ENCODE measurements at regions not wholly inside any gene's neighbourhood (a gene's known extent, or its start where the extent isn't known, plus 50 kb on each side); places are given as distances from the start of the nearest gene placed in this dataset.

GRCh38 chr14:104395276-104395675 is 184.3 kb upstream of the C14orf180 start:
- no peak overlapping the region for H3K4me3 ChIP-seq (ENCODE audit: low read depth, low read length)
- no peak for TF ChIP-seq CTCF (IDR thresholded peaks at IDR 0.05; ENCODE audit: borderline replicate concordance, insufficient read depth, low read depth, low read length)

- TF ChIP-seq CTCF (IDR thresholded peaks at IDR 0.05; ENCODE audit: borderline replicate concordance, insufficient read depth, low read depth, low read length) = no peak
- no peak overlapping the region for H3K4me3 ChIP-seq (ENCODE audit: low read depth, low read length)
Measured at GRCh38 chr14:104395941-104396681, 183.5 kb upstream of the C14orf180 start.

- no peak for TF ChIP-seq CTCF (IDR thresholded peaks at IDR 0.05; ENCODE audit: borderline replicate concordance, insufficient read depth, low read depth, low read length)
- H3K4me3 ChIP-seq (ENCODE audit: low read depth, low read length) = no peak overlapping the region
Measured at GRCh38 chr14:104396682-104397470, 182.7 kb upstream of the C14orf180 start.

GRCh38 chr14:104397956-104398355 is 181.6 kb upstream of the C14orf180 start:
- TF ChIP-seq CTCF (IDR thresholded peaks at IDR 0.05; ENCODE audit: borderline replicate concordance, insufficient read depth, low read depth, low read length) = no peak
- H3K4me3 ChIP-seq (ENCODE audit: low read depth, low read length) = no peak overlapping the region

- H3K4me3 ChIP-seq (ENCODE audit: low read depth, low read length) = no peak overlapping the region
- no peak for TF ChIP-seq CTCF (IDR thresholded peaks at IDR 0.05; ENCODE audit: borderline replicate concordance, insufficient read depth, low read depth, low read length)
Measured at GRCh38 chr14:104398656-104399055, 180.9 kb upstream of the C14orf180 start.

GRCh38 chr14:104399432-104400155 is 180.0 kb upstream of the C14orf180 start:
- no peak overlapping the region for H3K4me3 ChIP-seq (ENCODE audit: low read depth, low read length)
- TF ChIP-seq CTCF (IDR thresholded peaks at IDR 0.05; ENCODE audit: borderline replicate concordance, insufficient read depth, low read depth, low read length) = no peak

Measured in GM12875 (cell line).